GM12865 (cell line): ENCODE measurements at regions not wholly inside any gene's neighbourhood (a gene's known extent, or its start where the extent isn't known, plus 50 kb on each side); places are given as distances from the start of the nearest gene placed in this dataset.

Experiments used
- DNase-seq: peaks from one replicate; pipeline ENCODE4 v3.0.0; 2010; ENCODE audit warnings: low read depth
- H3K4me3 ChIP-seq: 2 replicates; pipeline ENCODE4 v1.5.1; 2011; ENCODE audit warnings: mild to moderate bottlenecking, low read depth, low read length, control low read depth
- TF ChIP-seq, protein P1 (sequence below): IDR thresholded peaks from 2 replicates; pipeline ENCODE4 v1.5.1; 2011; ENCODE audit warnings: low read length, control low read depth, low read depth, inconsistent platforms; ENCODE audit not compliant: insufficient read depth; ENCODE audit errors: missing control alignments

GRCh38 chr9:134552349-134552990, 89.1 kb upstream of the COL5A1 start:
- DNase-seq, result no peak
- H3K4me3 ChIP-seq, result no peak overlapping the region
- TF ChIP-seq, protein P1, sequence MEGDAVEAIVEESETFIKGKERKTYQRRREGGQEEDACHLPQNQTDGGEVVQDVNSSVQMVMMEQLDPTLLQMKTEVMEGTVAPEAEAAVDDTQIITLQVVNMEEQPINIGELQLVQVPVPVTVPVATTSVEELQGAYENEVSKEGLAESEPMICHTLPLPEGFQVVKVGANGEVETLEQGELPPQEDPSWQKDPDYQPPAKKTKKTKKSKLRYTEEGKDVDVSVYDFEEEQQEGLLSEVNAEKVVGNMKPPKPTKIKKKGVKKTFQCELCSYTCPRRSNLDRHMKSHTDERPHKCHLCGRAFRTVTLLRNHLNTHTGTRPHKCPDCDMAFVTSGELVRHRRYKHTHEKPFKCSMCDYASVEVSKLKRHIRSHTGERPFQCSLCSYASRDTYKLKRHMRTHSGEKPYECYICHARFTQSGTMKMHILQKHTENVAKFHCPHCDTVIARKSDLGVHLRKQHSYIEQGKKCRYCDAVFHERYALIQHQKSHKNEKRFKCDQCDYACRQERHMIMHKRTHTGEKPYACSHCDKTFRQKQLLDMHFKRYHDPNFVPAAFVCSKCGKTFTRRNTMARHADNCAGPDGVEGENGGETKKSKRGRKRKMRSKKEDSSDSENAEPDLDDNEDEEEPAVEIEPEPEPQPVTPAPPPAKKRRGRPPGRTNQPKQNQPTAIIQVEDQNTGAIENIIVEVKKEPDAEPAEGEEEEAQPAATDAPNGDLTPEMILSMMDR, result no peak

DNA sequence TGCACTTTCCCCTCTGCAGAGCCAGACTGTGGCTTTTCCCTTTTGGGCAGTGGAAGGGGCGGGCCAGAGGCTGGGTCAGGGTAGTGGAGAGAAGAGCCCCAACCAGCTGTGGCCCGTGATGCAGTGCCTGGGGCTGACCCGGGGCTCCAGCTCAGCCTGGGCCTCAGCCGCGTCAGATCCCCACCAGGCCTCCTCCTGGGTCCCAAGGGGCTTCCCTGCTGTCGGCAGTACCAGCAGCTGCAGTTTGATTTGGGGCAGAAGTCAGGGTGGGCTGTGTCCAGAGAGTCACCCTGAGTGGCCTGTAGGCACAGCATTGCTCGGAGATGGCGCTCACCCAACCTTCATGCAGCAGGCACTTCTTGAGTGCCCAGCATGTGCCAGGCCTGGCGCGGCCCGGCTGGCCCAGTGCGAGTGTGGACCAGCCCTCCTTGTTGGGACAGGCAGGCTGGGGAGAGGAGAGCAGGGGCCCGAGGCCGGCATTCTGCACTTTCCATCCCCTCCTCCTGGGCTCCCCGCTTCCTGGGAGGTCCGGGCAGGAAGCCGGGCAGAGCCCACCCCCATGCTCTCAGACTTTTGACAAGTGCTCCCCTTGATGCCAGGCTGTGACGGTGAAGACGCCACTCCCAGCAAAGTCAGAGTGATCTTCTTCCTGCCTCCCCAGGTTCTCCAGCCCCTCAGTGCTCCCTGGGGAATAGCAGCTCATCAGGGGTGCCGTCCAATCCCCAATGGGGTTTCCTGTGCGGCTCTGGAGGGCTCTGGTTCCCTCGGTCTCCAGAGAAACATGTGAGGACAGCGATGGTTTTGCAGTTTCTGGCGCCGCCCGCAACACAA, 88.3 kb upstream of the COL5A1 start:
- no peak overlapping the region for H3K4me3 ChIP-seq
- DNase-seq, result no peak
- TF ChIP-seq, protein P1, result no peak

GRCh38 chr9:134553996-134554372, 87.6 kb upstream of the COL5A1 start:
- H3K4me3 ChIP-seq, result no peak overlapping the region
- no peak for DNase-seq
- TF ChIP-seq, protein P1, result no peak

DNA sequence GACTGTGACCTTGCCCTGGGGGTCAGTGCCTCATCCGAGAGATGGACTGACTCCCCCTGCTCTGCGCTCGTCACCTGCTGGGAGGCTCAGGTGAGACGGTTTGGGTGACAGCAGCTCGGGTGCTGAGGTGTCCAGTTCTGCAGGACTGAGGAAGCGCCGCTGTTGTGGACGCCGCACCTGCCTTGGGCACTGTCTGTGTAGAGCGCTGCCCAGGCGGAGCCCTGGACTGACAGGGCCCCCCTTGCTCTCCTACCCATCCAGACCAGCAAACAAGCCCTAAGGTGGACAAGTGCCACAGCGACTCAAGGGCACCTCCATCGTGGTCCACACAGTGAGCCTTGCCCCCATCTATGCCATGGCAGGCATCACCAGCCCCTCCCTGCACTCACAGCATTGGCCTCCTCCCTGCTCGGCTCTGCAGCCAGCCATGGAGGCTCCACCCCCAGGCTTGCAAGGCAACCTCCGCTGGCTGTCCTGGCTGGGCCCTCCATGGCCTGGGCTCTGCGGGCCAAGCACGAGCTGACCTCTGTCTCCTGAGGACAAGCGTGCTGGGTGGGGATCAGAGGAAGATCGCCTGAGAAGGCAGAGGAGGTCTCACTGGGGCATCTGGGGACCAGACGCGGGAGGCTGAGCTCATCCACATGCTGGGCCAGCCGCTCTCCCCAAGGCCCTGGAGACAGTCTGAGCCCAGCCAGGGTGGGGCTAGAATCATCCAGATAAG, 87.1 kb upstream of the COL5A1 start:
- no peak for DNase-seq
- no peak overlapping the region for H3K4me3 ChIP-seq
- TF ChIP-seq, protein P1, result no peak

- no peak overlapping the region for H3K4me3 ChIP-seq
- DNase-seq, result no peak
- TF ChIP-seq, protein P1, result no peak
Observed at GRCh38 chr9:134555094-134555650, 86.4 kb upstream of the COL5A1 start.

DNA sequence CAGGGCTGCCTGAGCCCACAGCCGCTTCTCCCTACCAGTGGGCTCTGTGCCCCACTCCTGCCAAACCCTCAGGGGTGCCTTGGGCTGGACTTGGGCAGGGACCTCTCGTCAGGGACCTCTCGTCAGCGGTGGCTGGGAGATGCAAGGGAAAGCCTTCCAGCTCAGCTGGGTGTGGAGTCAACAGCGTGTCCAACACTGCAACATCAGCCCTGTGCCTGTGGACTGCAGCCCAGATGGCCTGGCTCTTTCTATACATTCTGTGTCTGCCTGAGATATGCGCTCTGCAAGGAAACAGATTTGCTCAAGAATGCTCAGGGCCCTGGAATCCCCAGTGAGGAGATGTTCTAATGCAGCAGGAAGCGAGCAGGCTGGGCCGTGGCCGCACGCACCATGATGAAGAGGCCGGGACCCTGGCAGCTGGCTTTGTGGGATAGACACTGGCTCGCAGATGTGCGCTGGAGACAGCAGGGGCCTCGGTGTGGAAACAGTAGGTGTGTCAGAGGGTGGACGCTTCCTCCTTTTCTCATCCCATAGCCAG, 85.0 kb upstream of the COL5A1 start:
- DNase-seq, result no peak
- TF ChIP-seq, protein P1, result no peak
- H3K4me3 ChIP-seq, result no peak overlapping the region
